GM12891 (cell line): ENCODE measurements at regions not wholly inside any gene's neighbourhood (a gene's known extent, or its start where the extent isn't known, plus 50 kb on each side); places are given as distances from the start of the nearest gene placed in this dataset.

Experiments
- POLR2A ChIP-seq: IDR thresholded peaks from 2 replicates; pipeline ENCODE4 v1.6.1; 2011; ENCODE audit warnings: low read depth, low read length, control low read depth
- POLR2AphosphoS5 ChIP-seq: IDR thresholded peaks from 2 replicates; pipeline ENCODE4 v1.6.1; 2011; ENCODE audit warnings: low read depth, low read length, control low read depth
- POU2F2 ChIP-seq: IDR thresholded peaks from 2 replicates; pipeline ENCODE4 v1.6.1; 2011; ENCODE audit warnings: low read depth, mild to moderate bottlenecking, control low read depth, low read length, moderate library complexity
- SPI1 ChIP-seq: IDR thresholded peaks from 2 replicates; pipeline ENCODE4 v1.6.1; 2011; ENCODE audit warnings: low read depth, low read length, control low read depth

- TF ChIP-seq POLR2AphosphoS5 (no peak), SPI1 (no peak), POU2F2 (no peak), POLR2A (no peak)
Measured at GRCh38 chr11:32325187-32325586, 110.2 kb downstream of the WT1 start.
